Gastroesophageal sphincter (tissue), 3 donors: ENCODE measurements at regions not wholly inside any gene's neighbourhood (a gene's known extent, or its start where the extent isn't known, plus 50 kb on each side); places are given as distances from the start of the nearest gene placed in this dataset.

Experiments
- CTCF ChIP-seq, 4 experiments: fragments of 200-600 bp in 2 of 4; fragments of 450-650 bp in 2 of 4; sonication (generic) in 1 of 4; IDR thresholded peaks; one replicate each; pipeline ENCODE4 v1.5.1; 2017 to 2019; ENCODE audit warnings: antibody characterized with exemption in 4 of 4, mild to moderate bottlenecking in 2 of 4, moderate library complexity in 2 of 4
- POLR2A ChIP-seq, 2 donors: fragments of 450-650 bp; IDR thresholded peaks; one replicate each; pipeline ENCODE4 v1.6.1; 2017; ENCODE audit warnings: antibody characterized with exemption in 2 of 2, mild to moderate bottlenecking in 2 of 2, moderate library complexity in 1 of 2

- no peak for TF ChIP-seq POLR2A (IDR thresholded peaks at IDR 0.05)
- no peak for TF ChIP-seq CTCF (IDR thresholded peaks at IDR 0.05)
Measured at GRCh38 chr13:40047322-40047771, 391.9 kb downstream of the COG6 start.
